ENCODE measurements at regions not wholly inside any gene's neighbourhood (a gene's known extent, or its start where the extent isn't known, plus 50 kb on each side); places are given as distances from the start of the nearest gene placed in this dataset.

DNA sequence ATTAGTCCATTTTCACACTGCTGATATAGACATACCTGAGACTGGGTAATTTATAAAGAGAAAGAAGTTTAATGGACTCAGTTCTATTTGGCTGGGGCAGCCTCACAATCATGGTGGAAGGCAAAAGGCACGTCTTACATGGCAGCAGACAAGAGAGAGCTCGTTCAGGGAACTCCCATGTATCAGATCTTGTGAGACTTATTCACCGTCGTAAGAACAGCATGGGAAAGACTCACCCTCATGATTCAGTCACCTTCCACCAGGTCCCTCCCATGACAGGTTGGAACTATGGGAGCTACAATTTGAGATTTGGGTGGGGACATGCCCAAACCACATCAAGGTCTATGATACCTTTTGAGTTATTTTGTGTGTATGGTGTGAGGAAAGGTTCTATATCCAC, 66.9 kb downstream of the METRNL start:
- TF ChIP-seq EZH2phosphoT487 (IDR thresholded peaks at IDR 0.05; ENCODE audit: borderline replicate concordance, low read length), result no peak
- TF ChIP-seq CTCF (conservative IDR thresholded peaks at IDR 0.05; ENCODE audit: low read depth, low read length), result no peak

Measured in PC-3 (cell line).